ENCODE measurements at regions not wholly inside any gene's neighbourhood (a gene's known extent, or its start where the extent isn't known, plus 50 kb on each side); places are given as distances from the start of the nearest gene placed in this dataset.

GRCh38 chrX:75638332-75638731, 115.5 kb upstream of the ZDHHC15 start:
- no TSS peak for BruUV-seq (replicated peaks)
- Histone ChIP-seq H3K27ac (ENCODE audit: low read length) (no peak overlapping the region), H3K9me3 (ENCODE audit: control insufficient read depth, insufficient read depth, low read depth, low read length) (no peaks in the 10 kb centered on the region), H3K27me3 (ENCODE audit: control insufficient read depth, insufficient read depth, low read length) (no peaks in the 10 kb centered on the region), H3K4me1 (ENCODE audit: control insufficient read depth, insufficient read depth, low read length) (no peaks in the 10 kb centered on the region), H3K36me3 (ENCODE audit: control insufficient read depth, insufficient read depth, low read length) (no peaks in the 10 kb centered on the region), H3K4me3 (ENCODE audit: low read depth in 2 of 2, low read length in 2 of 2) (no peak overlapping the region)
- intact Hi-C loops (cut with micrococcal nuclease; ENCODE audit: unreplicated experiment), result no loop called here
- no peak for DNase-seq (ENCODE audit: low read depth, low spot score)
- no peak for ATAC-seq
- TF ChIP-seq POLR2AphosphoS5 (IDR thresholded peaks at IDR 0.05; ENCODE audit: low read depth, low read length), result no peak
- TF ChIP-seq CTCF (IDR thresholded peaks at IDR 0.05), result no peak
- no peak for TF ChIP-seq SIN3A (IDR thresholded peaks at IDR 0.05; ENCODE audit: borderline replicate concordance, insufficient read depth, low read depth, low read length)
- no peak for TF ChIP-seq REST (IDR thresholded peaks at IDR 0.05; ENCODE audit: insufficient read depth in 1 of 2, low read depth in 2 of 2, low read length in 1 of 2)
- TF ChIP-seq TCF7L2 (IDR thresholded peaks at IDR 0.05; ENCODE audit: low read depth, low read length), result no peak
- in situ Hi-C loops (cut with HindIII; ENCODE audit: low pct_unique_long_range_greater_than_20kb, low sequenced_read_pairs), result no loop called here
- ChIA-PET CTCF (no interaction called here), POLR2A (no interaction called here)

GRCh38 chrX:75625232-75625631, 102.4 kb upstream of the ZDHHC15 start:
- H3K9me3 ChIP-seq (ENCODE audit: control insufficient read depth, insufficient read depth, low read depth, low read length), result no peaks in the 10 kb centered on the region
- no peaks in the 10 kb centered on the region for H3K27me3 ChIP-seq (ENCODE audit: control insufficient read depth, insufficient read depth, low read length)
- in situ Hi-C loops (cut with HindIII; ENCODE audit: low pct_unique_long_range_greater_than_20kb, low sequenced_read_pairs), result no loop called here
- no peak overlapping the region for H3K4me3 ChIP-seq (ENCODE audit: low read depth in 2 of 2, low read length in 2 of 2)
- H3K36me3 ChIP-seq (ENCODE audit: control insufficient read depth, insufficient read depth, low read length), result no peaks in the 10 kb centered on the region
- no peak overlapping the region for H3K27ac ChIP-seq (ENCODE audit: low read length)
- ATAC-seq, result no peak
- intact Hi-C loops (cut with micrococcal nuclease; ENCODE audit: unreplicated experiment), result no loop called here
- TF ChIP-seq SIN3A (IDR thresholded peaks at IDR 0.05; ENCODE audit: borderline replicate concordance, insufficient read depth, low read depth, low read length) (no peak), CTCF (IDR thresholded peaks at IDR 0.05) (no peak), TCF7L2 (IDR thresholded peaks at IDR 0.05; ENCODE audit: low read depth, low read length) (no peak), REST (IDR thresholded peaks at IDR 0.05; ENCODE audit: insufficient read depth in 1 of 2, low read depth in 2 of 2, low read length in 1 of 2) (no peak), POLR2AphosphoS5 (IDR thresholded peaks at IDR 0.05; ENCODE audit: low read depth, low read length) (no peak)
- no peak for DNase-seq (ENCODE audit: low read depth, low spot score)
- POLR2A ChIA-PET, result no interaction called here
- no peaks in the 10 kb centered on the region for H3K4me1 ChIP-seq (ENCODE audit: control insufficient read depth, insufficient read depth, low read length)
- CTCF ChIA-PET, result no interaction called here
- BruUV-seq (replicated peaks), result no TSS peak
